GM12892 (cell line): ENCODE measurements at regions not wholly inside any gene's neighbourhood (a gene's known extent, or its start where the extent isn't known, plus 50 kb on each side); places are given as distances from the start of the nearest gene placed in this dataset.
"Not testable (repeated sequence)": the region's sequence is repeated elsewhere in the genome, so short reads cannot be mapped to it uniquely, and the experiment has no call there.

ENCODE experiments used
- DNase-seq: peaks from one replicate; pipeline ENCODE4 v3.0.0; 2011; ENCODE audit not compliant: insufficient read length
- FAIRE-seq: peaks from 2 replicates; lab custom pipeline; 2011; peaks lifted over from hg19 to GRCh38; lab: Jason Lieb, UNC
- POLR2A ChIP-seq: IDR thresholded peaks from 2 replicates; pipeline ENCODE4 v1.6.1; 2011; ENCODE audit warnings: low read depth, low read length, control low read depth
- POLR2AphosphoS5 ChIP-seq: IDR thresholded peaks from 2 replicates; pipeline ENCODE4 v1.6.1; 2011; ENCODE audit warnings: low read depth, low read length, control low read depth
- TAF1 ChIP-seq: IDR thresholded peaks from 2 replicates; pipeline ENCODE4 v1.6.1; 2011; ENCODE audit warnings: low read depth, mild to moderate bottlenecking, control low read depth, low read length, borderline replicate concordance

DNA sequence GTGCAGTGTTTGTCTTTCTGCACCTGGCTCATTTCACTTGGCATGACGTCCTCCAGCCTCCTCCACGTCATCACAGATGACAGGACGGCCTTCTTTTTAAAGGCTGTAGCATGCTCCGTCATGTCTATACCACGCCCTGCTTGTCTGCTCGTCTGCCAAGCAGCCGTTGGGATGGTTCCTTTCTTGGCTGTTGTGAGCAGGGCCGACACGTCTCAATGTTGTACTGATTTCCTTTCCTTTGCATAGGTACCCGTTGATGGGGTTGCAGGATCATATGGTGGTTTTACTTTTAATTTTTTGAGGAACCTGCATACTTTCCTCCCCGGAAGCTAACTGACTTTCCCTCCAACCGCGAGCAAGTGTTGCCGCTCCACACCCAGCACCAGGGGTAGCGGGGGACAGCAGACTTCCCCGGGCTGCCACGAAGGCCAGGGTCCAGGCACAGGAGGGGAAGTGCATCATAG lies 212.2 kb upstream of the ZNF469 start:
- TF ChIP-seq POLR2AphosphoS5 = no peak
- no peak for TF ChIP-seq TAF1
- no peak for TF ChIP-seq POLR2A
- DNase-seq = no peak
- FAIRE-seq = no peak

DNA sequence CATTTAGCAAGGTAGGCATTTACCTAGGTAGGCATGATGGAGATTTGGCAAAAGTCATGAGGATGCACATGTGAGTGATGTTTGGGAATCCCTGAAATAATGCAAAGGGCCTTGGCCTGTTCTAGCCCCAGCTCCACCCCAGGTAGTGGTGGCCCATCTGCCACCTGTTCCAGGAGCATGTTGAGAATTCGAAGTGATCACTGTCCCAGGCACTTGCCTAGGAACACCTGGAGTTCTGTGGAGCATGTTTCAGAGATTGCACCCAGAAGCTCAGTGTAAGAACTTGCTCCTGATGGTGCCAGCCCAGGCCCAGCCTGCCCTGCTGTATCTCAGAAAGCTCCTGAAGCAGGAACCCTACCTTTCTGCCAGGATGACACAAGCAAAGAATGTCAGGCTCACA lies 211.6 kb upstream of the ZNF469 start:
- not testable (repeated sequence) for FAIRE-seq, DNase-seq

DNA sequence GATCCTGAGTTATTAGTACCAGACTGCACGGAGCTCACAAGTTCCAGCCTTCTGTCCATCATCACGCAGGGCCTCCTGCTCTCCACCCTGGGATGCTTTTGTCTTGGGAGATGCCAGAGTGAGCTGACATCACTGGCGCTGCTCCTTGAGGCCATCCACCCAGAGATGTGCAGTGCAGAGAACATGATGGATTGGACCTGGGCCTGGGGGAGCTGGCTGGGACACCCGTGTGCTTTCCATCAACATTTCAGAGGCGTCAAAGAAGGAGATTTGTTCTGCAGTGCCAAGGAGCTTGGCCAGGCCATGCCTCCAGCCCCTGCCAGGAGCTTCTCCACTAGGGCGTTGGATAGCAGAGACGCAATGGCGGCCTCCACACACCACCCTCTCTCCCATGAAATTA lies 206.6 kb upstream of the ZNF469 start:
- not testable (repeated sequence) for DNase-seq, FAIRE-seq

DNA sequence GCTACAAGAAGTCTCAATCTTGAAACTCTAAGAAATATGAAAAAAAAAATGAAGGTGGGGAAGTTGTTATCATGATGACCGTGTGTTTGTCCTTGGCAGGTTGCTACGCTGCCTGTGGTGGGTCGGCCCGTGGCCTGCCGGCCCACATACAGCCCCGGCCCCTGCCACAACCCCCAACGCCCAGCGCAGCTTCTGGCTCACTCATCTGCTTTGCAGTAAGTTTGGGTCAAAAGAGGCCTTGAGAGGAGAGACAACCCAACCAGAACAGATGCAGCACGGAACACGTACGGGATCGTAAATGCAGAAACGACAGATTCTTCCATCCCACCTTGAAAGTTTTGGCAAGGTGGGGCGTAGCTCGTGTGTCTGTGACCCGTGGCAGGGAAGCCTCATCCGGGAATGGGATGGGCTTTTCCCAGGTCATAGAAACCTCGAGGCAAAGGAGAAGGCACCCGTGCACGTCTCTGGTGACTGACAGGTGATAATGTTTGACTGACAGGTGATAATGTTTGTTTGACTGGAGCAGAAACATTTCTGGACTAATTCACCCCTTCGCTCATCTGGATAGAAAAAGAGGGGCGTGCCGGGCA lies 206.1 kb upstream of the ZNF469 start:
- not testable (repeated sequence) for DNase-seq, FAIRE-seq

DNA sequence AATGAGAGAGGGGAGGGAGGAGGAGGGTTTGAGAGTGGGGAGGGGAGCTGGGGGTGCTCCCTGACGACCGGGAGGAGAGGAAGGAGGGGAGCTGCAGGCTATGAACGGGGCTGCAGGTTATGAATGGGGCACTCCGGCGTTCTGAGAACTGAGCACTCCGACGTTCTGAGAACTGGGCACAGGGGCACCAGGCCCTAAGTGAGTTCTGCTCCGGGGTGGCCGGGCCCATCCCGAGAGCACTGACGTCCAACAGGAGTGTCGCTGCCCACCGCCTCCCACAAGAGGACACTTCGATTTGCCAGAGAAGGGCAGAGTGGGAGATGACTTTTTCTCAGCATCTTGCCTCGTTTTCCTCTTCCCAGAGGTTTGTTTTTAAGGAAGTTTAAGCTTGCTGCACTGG lies 204.5 kb upstream of the ZNF469 start:
- not testable (repeated sequence) for FAIRE-seq, DNase-seq

DNA sequence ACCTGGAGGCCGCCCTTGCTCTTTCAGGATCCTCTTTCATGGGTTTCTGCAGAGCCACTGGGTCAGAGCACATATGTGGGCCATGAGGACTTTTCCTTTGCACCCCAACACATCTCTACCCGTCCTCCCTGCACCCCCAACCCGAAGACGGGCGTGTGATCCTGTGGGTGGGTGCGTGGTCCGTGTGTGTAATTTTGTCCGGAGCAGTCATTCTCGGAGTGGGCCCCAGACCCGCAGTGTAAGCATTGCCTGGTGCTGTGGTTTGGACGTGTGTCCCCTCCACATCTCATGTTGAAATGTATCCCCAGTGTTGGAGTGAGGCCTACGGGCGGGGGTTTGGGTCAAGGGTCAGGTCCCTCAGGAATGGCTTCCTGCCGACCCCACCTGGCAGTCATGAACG lies 203.9 kb upstream of the ZNF469 start:
- not testable (repeated sequence) for FAIRE-seq, DNase-seq

DNA sequence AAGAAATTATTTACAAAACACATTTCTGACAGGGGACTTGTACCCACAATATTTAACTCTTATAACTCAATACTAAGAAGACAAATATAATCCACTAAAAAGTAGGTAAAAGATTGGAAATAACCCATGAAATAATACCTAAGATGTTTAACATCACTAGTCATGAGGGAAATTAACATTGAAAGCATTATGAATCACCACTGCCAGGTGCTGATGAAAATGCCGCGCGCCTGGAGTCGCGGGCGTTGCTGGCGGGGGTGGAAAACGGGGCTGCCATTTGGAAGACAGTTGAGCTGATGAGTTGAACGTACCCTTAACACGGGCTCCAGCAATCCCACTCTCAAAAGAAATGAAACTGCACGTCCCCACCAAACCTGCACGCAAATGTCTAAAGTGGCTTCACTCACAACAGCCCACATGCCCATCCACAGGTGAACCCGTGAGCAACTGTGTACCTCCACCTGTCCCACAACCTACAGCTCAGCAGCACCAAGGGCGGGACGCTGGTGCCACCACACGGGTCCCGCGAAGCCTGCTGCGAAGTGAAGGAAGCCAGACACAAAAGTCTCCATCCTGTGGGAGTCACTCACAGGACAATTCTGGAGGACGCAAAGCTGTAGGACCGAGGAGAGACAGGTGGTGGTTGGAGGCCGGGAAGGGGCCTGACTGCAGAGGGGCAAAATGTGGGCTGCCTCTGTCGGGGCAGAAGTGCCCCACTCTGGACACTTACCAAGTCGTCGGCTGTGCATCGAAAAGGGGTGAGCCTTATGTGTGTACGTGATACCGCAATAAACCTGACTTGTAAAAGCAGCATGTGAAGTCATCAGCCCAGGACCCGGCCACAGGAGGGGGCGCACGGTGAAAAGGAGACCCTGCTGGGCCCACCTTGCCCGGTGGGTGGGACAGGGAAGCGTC lies 199.5 kb upstream of the ZNF469 start:
- DNase-seq, FAIRE-seq: not testable (repeated sequence)

DNA sequence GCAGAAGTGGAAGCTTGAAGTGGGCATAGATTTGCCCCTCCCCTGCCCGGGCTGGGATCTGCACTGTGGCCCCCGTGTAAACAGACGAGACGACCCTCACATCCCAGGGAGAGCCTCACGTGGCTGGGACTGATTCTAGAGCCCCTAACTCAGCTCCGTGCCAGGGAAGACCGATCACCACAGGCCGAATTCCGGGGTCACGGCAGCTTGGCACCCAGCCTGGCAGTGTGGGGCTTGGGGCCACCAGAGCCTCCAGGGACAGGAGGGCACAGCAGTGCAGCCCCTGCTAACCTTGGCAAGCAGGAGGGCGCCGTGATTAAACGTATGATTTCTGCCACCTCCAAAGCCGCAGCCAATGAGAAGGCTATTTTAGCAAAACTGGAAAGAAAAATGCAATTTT lies 198.7 kb upstream of the ZNF469 start:
- not testable (repeated sequence) for DNase-seq, FAIRE-seq

DNA sequence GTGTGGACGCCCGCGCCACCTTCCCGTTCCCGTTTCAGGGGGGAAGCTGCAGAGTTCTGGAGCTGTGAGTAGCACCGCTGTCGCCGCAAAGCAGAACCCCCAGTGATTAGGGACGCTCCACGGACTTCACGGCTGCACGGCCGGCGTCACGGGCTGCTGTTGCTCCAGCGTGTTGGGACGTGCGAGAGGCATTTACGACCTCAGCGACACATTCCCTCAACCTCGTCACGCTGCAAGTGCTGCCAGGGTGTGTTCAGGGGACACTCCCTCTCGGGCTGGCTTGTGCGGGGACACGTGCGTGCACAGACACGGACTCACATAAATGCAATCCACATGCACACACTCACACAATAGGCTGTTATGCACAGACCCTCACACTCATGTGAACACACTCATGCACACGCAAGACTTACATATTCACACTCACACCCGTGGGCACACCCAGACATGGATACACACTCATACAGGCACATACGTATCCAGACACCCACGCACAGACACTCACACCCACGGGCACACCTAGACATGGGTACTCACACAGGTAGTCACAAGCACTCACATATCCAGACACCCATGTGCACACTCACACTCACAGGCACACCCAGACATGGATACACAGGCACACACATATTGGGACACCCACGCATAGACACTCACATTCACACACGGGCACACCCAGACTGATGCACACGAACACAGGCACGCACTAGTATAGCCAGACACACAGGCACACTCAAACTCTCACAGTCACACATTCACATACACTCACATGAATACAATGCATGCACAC lies 198.0 kb upstream of the ZNF469 start:
- DNase-seq, FAIRE-seq: not testable (repeated sequence)

DNA sequence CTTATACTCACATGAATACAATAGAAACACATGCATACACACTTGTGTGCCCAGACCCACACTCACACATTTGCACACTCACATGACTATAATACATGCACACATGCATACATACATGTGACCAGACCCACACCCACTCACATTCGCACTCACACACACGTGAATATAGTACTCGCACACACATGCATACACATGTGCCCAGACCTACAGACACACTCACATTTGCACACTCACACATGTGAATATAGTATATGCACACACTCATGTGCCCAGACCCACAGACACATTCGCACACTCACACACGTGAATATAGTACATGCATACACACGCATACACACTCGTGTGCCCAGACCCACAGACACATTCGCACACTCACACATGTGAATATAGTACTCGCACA lies 197.4 kb upstream of the ZNF469 start:
- FAIRE-seq, DNase-seq: not testable (repeated sequence)

DNA sequence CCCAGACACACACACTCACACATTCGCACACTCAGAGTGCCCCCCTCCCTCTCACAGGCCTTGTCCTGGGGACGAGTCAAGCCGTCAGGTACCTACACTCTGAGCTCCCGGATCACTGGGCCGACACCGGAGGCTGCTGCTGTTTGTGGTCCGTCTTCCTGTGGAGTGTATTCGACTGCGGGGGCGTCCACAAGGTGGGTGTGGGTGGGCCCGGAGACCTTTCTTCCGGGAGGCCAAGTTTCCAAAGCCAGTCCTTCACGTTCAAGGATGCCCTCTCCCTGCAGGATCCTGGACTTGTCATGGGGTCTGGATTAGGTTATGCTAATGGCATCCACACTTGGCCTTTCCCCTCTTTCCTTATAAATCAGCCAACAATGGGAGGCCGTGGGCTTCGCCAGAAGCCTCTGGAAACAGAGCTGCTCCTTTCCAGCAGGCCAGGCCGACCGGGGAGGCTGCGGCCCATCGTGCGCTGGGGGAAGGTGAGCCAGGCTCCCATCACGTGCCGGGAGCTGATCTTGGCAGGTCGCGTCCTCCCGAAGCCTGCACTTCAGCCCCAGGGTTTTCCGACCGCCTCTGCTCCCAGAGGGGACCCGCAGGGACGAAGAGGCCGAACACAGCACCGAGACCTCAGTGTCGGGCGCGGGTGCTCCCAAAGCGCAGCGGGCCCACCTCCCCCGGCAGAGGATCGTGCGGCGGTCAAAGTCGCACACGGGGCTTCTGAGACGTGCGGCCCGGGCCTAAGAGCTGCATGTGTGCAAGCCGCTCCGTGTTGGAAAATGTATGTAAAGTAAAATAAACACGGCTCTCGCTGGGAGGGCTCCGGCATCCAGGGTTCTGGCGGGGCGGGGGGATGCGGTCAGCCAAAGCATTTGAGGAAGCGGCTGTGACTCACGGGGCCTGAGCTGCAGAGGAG lies 196.5 kb upstream of the ZNF469 start:
- not testable (repeated sequence) for FAIRE-seq, DNase-seq

DNA sequence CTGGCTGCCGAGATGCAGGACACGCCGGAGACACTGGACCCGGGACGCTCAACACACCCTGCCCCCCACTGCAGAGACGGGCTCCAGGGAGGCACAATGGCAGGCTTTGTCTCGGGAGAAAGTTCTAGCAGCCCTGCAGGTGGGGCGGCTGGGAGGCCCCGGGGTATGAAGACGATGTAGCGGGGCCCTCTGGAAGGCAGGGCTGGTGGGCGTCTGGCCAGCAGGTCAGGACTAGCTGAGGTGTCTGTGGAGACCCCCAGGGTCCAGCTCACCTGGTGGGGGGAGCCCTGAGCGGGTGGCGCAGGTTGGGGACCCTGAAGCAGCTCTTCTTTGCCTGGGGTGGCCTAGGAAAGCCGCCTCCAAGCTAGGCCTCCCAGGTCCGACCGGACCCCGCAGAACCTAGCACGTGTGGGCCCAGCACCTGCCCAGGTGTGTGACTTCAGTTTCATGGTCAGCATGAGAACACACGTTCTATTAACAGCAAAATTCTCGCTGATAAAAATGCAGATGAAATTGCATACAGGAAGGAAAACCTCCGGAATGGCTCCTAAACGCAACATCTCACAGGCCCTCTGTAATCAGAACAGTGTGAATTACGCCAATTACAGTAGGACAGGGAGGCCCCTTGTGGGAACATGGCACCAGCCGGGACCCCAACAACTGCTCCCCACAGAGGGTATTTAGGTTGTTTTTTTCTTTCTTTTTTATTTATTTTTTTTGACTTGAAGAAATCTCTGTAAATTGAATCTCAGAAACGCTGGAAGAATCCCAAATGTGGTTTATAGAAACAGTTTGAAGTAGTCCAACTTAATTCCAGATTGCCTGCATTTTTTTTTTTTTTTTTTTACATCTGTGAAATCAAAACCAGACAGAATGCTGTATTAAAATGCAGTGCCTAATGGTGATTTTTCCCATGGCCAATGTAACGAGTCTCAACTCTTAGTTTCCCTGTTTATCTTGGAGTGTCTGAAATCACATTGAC lies 195.6 kb upstream of the ZNF469 start:
- not testable (repeated sequence) for DNase-seq, FAIRE-seq

DNA sequence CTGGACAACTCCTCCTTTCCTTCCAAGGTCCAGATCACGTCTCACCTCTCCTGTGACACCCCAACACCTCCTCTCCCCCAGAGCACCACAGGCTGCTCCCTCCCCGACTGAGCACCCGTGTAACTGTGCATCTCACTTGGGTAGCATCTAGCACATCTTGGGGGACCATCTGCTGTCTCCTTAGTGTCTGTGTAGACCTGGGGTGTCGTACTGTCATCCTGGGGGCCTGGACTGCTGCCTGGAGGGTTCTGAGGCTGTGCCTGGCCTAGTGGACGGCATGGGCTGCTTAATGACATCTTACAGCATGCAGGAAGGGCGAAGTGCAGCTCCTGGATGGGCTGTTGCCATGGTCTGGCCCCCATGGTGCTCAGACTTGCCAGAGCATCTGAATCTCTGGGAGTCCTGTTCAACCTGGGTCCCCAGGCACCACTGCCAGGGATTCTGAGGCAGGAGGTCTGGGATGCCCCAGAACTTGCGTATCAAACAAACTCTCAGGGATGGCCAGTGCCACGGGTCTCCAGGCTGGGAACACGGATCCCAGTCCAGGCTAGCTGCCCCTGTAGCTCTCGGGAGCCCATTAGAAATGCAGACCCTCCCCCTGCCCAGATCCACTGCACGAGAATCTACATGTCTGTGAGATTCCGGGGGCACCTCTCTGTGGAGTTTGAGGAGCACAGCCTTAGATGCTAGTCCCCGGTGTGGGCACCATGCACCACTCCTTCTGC lies 194.4 kb upstream of the ZNF469 start:
- DNase-seq, FAIRE-seq: not testable (repeated sequence)

DNA sequence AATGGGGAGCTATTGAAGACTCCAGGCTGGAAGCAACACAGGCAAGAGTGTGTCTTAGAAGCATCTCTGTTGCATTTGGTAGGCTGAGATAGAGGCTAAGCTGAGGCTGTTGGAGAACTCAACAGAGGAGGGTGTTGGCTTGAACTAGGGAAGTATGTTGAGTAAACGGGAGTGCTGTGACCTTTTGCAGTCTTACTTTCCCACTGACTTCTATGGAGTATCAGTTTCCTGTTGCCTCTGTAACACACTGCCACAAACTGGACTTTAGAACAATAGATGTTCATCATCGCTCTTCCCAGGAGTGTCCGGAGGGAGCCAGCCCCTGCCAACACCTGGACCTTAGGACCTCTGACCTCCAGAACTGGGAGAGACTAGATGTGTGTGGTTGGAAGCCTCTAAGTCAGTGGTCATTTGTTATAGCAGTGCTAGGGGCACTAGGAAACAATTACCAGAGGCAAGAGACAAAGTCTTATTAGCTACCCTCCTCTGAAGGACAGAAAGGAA lies 192.1 kb upstream of the ZNF469 start:
- FAIRE-seq, DNase-seq: not testable (repeated sequence)

DNA sequence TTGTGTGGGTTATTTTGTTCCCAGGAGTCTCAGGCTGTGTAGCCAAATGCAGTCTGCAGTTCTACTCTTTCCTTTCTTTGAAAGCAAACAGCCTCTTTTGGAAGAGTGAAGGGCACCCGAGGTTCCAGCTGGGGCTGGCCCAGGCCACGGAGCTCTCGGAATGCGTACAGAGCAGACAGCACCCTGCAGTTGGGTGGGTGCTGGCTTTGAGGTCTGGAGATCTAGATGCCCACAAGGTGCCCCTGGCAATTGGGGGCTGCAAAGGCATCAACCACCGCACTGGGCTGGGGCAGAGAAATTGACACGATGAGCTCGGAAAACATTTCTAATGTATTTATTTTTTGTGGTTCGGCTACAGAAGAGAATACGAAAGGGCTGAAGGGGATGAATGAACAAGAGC lies 191.6 kb upstream of the ZNF469 start:
- FAIRE-seq, DNase-seq: not testable (repeated sequence)
